ENCODE measurements at regions not wholly inside any gene's neighbourhood (a gene's known extent, or its start where the extent isn't known, plus 50 kb on each side); places are given as distances from the start of the nearest gene placed in this dataset.

Small RNA genes lying in the stretch of these regions (small RNA-seq; reads per million reads assigned to genes)
- gene RF00019 (0 reads per million in 2 donors), gene RNA5SP180 (0 to 0.12 reads per million in 2 donors)
